ENCODE measurements at regions not wholly inside any gene's neighbourhood (a gene's known extent, or its start where the extent isn't known, plus 50 kb on each side); places are given as distances from the start of the nearest gene placed in this dataset.

DNA sequence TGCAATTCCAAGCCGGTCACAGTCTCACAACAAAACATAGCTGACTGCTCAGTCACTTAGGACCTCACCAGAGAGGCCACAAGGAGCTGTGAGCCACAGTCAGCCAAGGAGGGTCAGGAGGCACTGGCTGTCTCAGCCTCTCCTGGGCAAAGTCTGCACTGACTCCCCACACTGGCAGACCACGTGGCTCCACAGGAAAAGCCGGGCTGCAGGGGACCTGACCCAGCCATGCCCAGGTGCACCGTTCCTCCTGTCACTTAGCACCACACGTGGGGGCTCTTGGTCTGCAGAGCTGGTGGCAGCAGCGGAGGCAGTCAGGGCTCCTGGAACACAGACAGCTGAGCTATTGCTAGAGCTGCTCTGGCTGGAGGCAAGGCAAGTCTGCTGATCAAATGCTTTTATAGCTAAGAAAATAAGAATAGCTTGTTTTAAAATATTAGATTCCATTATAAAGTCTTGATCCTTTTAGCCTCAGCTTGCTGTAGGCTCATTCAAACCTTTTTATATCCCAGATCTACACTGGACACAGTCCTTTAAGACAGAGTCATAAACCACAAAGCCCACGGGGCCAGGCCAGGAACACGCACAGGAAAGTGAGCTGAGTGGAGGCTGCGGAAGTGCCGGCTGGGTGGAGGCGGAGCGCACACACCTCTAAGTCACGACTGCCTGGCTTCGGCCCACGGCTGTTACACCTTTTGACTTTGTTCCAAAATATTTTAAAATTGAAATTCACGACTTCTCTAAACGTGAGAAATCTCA, 744.1 kb downstream of the UQCRFS1 start:
- TF ChIP-seq, protein P1, sequence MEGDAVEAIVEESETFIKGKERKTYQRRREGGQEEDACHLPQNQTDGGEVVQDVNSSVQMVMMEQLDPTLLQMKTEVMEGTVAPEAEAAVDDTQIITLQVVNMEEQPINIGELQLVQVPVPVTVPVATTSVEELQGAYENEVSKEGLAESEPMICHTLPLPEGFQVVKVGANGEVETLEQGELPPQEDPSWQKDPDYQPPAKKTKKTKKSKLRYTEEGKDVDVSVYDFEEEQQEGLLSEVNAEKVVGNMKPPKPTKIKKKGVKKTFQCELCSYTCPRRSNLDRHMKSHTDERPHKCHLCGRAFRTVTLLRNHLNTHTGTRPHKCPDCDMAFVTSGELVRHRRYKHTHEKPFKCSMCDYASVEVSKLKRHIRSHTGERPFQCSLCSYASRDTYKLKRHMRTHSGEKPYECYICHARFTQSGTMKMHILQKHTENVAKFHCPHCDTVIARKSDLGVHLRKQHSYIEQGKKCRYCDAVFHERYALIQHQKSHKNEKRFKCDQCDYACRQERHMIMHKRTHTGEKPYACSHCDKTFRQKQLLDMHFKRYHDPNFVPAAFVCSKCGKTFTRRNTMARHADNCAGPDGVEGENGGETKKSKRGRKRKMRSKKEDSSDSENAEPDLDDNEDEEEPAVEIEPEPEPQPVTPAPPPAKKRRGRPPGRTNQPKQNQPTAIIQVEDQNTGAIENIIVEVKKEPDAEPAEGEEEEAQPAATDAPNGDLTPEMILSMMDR (IDR thresholded peaks at IDR 0.05; ENCODE audit: control insufficient read depth, insufficient read depth, low read depth, low read length, missing control alignments) = no peak
- DNase-seq (ENCODE audit: low read depth) = peak; percentile 55
- no peak overlapping the region for H3K4me3 ChIP-seq (ENCODE audit: control insufficient read depth, low read depth, low read length)

DNA sequence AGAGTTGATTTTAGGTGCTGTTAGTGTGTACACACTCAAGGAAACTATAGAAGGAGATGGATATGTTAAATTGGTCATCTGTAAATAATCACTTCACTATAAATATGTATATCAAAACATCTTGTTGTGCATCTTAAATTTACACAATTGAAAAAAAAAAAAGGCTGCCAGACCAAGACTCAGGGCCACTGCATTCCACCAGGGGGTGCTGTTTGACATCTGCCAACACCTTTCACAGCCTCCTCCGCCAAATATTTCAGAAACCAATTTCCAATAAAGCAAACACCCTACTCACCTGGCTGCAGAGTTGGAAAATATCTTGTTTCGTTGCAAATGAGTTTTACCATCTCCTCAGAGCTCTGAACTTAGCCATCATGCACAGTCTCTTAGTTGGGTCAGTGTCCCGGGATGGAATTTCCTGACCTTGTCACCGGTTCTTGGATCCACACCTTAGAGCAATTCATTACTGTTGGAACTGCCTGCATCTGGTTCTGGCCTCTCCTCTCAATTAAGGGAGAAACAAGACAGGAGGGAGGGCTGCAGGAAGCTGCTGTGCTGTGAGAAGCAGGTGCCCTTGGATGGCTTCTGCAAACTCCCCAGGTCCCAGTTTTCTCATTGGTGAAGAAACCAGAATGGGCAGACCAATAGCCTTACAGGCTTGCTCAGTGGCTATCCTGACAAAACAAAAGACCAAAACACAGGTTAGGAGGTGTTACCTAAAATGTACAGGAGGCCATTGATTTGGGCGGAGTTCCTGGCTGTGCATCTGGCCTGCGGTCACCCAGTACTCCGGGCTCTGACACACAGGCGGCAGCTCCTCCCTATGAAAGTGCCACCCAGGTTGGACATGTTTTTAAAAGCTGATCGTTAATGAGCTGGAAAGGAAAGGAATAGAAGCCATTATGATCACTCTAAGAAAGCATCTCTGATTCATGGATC, 746.6 kb downstream of the UQCRFS1 start:
- peak; percentile 17 for DNase-seq (ENCODE audit: low read depth)
- TF ChIP-seq, protein P1 (IDR thresholded peaks at IDR 0.05; ENCODE audit: control insufficient read depth, insufficient read depth, low read depth, low read length, missing control alignments) = peak; percentile 81
- H3K4me3 ChIP-seq (ENCODE audit: control insufficient read depth, low read depth, low read length) = no peak overlapping the region

DNA sequence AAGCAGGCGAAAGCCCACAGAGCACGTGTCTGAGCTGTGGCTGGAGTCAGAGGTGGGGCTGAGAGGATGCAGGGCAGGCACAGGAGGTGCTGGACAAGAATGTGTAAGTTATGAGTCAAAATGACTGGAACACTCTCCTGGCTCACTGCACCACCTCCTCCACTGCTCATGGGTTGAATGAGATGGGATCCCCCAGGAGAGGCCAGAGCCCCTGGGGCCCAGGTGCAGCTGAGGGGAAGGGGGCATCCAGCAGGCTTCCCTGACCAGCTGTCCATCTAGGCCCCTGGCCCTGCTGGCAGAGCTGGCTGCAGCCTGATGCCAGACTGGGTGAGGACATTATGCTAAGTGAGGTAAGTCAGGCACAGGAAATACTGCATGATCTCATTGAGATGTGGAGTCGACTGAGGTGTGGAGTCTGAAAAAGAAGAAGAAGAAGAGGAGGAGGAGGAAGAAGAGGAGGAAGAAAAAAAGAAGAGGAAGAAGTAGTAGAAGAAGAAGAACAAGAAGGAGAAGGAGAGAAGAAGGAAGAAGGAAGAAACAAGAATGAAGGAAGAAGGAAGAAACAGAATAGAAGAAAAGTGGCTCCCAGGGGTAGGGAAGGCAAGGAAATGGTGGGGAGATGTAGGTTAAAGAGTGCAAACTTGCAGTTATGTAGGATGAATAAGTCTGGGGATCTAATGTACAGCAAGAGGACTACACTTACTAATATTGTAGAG, 747.4 kb downstream of the UQCRFS1 start:
- no peak for DNase-seq (ENCODE audit: low read depth)
- TF ChIP-seq, protein P1 (IDR thresholded peaks at IDR 0.05; ENCODE audit: control insufficient read depth, insufficient read depth, low read depth, low read length, missing control alignments) = no peak
- no peak overlapping the region for H3K4me3 ChIP-seq (ENCODE audit: control insufficient read depth, low read depth, low read length)

DNA sequence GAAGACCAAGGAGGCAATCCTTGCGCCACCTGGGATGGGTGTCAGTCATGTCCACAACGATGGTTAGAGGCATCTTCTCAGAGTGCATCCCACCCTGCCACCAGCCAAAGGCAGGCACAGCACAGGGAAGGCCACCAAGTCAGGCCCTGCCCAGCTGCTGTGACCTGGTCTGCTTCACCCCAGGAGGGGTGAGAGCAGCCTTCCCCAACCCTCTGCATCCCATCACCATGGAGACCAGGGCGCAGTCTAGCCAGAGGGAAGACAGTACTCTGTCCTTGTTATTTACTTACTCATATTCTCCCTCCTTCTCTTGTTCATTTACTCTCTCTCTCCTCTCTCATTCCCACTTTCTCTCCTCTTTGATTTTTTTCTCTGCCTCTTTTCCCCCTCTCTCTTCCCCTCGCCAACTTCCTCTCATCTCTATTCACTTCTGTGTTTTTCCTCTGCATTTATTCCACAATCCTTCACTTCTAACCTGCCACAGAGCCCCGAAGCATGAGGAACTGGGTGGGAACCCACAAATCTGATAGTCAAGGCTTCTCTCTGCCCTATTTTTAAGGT, 749.4 kb downstream of the UQCRFS1 start:
- TF ChIP-seq, protein P1 (IDR thresholded peaks at IDR 0.05; ENCODE audit: control insufficient read depth, insufficient read depth, low read depth, low read length, missing control alignments) = no peak
- DNase-seq (ENCODE audit: low read depth) = no peak
- H3K4me3 ChIP-seq (ENCODE audit: control insufficient read depth, low read depth, low read length) = no peak overlapping the region

DNA sequence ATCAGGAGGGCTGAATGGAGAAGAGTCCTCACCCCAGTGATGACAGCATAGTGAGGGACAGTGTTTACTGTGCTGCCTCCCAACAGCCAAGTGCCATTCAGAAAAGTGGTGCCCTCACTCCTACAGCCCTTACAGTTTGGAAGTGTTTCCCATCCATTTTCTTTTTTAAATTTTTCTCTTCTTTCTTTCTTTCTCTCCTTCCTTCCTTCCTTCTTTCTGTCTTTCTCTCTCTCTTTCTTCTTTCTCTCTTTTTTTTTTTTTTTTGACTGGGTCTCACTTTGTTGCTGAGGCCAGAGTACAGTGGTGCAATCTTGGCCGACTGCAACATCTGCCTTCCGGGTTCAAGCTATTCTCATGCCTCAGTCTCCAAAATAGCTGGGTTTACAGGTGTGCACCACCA, 755.3 kb downstream of the UQCRFS1 start:
- DNase-seq (ENCODE audit: low read depth) = no peak
- no peak overlapping the region for H3K4me3 ChIP-seq (ENCODE audit: control insufficient read depth, low read depth, low read length)
- TF ChIP-seq, protein P1 (IDR thresholded peaks at IDR 0.05; ENCODE audit: control insufficient read depth, insufficient read depth, low read depth, low read length, missing control alignments) = no peak
